ENCODE measurements at regions not wholly inside any gene's neighbourhood (a gene's known extent, or its start where the extent isn't known, plus 50 kb on each side); places are given as distances from the start of the nearest gene placed in this dataset.

DNA sequence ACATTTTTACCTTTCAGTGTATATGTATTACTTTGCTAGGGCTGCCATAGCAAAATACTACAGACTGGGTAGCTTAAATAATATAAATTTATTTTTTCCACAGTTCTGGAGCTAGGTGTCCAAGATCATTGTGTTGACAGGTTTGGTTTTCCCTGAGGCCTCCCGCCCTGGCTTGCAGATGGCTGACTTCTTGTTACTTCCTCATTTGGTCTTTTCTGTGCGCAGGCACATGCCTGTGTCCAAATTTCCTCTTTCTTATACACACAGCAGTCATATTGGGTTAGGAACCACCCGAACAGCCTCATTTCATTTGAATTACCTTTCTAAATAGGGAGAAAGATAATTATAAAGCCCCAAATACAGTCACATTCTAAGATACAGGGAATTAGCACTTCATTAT lies 521.6 kb upstream of the SORCS1 start:
- ChIA-PET CTCF (no interaction called here), POLR2A (no interaction called here)
- ATAC-seq = no peak

DNA sequence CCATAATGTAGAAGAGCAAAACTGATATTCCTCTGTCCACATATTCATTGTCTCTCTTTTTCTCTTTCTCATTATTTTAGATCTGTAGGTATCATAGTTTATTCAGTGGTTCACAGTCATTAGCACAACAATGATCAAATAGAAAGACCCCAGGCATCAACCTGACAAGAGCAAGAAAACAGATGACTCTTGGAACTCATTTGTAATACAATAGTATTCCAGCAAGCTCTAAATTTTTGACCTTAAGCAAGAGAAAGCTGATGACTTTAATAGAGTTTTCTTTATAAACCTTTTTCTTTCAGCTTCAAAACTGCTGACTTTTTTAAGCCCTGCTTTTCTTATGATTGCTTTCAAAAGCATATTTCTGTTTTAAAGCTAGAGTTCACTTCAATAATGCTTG lies 507.5 kb upstream of the SORCS1 start:
- Mint-ChIP-seq H3K9me3 (peaks cover 14% of the 10 kb centered on the region), H3K4me3 (no peak overlapping the region), H3K4me1 (peaks cover 51% of the 10 kb centered on the region), H3K27ac (no peak overlapping the region), H3K27me3 (ENCODE audit: low read depth) (no peaks in the 10 kb centered on the region; the same call in 1 of the 2 replicates), H3K36me3 (no peaks in the 10 kb centered on the region)
- TF ChIP-seq STAT6 (CRISPR knock-in tag; conservative IDR thresholded peaks at IDR 0.05; ENCODE audit: low read depth) (no peak), AR (CRISPR knock-in tag; IDR thresholded peaks at IDR 0.05) (no peak)
- no peak for DNase-seq (ENCODE audit: low spot score)
- ChIA-PET CTCF (no interaction called here), POLR2A (no interaction called here)
- ATAC-seq = peak; percentile 82

More for the DNA sequence above, 521.6 kb upstream of the SORCS1 start:
- TF ChIP-seq TCF7 (CRISPR knock-in tag; IDR thresholded peaks at IDR 0.05; ENCODE audit: low read depth) (no peak), SMAD3 (CRISPR knock-in tag; IDR thresholded peaks at IDR 0.05; ENCODE audit: borderline replicate concordance) (no peak), ZNF232 (CRISPR knock-in tag; IDR thresholded peaks at IDR 0.05) (no peak), ETV6 (CRISPR knock-in tag; IDR thresholded peaks at IDR 0.05) (no peak), ZBTB21 (CRISPR knock-in tag; IDR thresholded peaks at IDR 0.05; ENCODE audit: borderline replicate concordance) (no peak), MXD4 (CRISPR knock-in tag; IDR thresholded peaks at IDR 0.05; ENCODE audit: borderline replicate concordance) (no peak), PRRX2 (CRISPR knock-in tag; IDR thresholded peaks at IDR 0.05) (no peak), ZNF121 (CRISPR knock-in tag; IDR thresholded peaks at IDR 0.05) (no peak), TEAD1 (CRISPR knock-in tag; IDR thresholded peaks at IDR 0.05) (no peak)
- TF ChIP-seq, protein P1, sequence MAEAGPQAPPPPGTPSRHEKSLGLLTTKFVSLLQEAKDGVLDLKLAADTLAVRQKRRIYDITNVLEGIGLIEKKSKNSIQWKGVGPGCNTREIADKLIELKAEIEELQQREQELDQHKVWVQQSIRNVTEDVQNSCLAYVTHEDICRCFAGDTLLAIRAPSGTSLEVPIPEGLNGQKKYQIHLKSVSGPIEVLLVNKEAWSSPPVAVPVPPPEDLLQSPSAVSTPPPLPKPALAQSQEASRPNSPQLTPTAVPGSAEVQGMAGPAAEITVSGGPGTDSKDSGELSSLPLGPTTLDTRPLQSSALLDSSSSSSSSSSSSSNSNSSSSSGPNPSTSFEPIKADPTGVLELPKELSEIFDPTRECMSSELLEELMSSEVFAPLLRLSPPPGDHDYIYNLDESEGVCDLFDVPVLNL (CRISPR knock-in tag; IDR thresholded peaks at IDR 0.05; ENCODE audit: borderline replicate concordance, low read depth) = no peak
- no peaks in the 10 kb centered on the region for H3K36me3 Mint-ChIP-seq
- H3K27me3 Mint-ChIP-seq (ENCODE audit: low read depth) = no peaks in the 10 kb centered on the region
- H3K4me3 Mint-ChIP-seq = no peak overlapping the region
- no peak overlapping the region for H3K27ac Mint-ChIP-seq
- H3K4me1 Mint-ChIP-seq = peaks cover 7% of the 10 kb centered on the region
- no peaks in the 10 kb centered on the region for H3K9me3 Mint-ChIP-seq
- DNase-seq (ENCODE audit: low spot score) = no peak

DNA sequence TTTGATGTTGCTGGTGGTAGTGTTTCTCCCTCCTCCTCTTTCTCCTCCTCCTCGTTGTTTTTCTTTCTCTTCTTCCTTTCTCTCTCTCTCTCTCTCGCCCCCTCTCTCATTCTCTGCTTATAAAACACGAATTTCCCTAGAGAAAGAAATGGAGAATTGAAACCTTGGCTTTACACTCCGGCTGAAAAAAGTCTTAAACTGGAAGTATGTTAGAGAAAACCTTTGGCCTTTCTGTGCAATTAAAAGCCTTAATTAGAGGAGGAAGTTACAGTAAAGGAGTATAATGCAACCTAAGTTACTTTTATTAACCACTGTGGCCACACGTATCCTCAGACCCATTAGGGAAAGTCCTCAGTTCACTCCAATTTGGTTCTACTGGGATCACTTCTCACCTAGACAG lies 501.7 kb upstream of the SORCS1 start:
- ChIA-PET CTCF (no interaction called here), POLR2A (no interaction called here)
- Mint-ChIP-seq H3K27ac (no peak overlapping the region), H3K9me3 (peaks cover 50% of the 10 kb centered on the region), H3K4me3 (no peak overlapping the region), H3K27me3 (ENCODE audit: low read depth) (no peaks in the 10 kb centered on the region; the same call in 1 of the 2 replicates), H3K4me1 (peaks cover 28% of the 10 kb centered on the region), H3K36me3 (peaks cover 24% of the 10 kb centered on the region)
- TF ChIP-seq ZNF396 (CRISPR knock-in tag; IDR thresholded peaks at IDR 0.05; ENCODE audit: borderline replicate concordance) (no peak), E2F5 (CRISPR knock-in tag; IDR thresholded peaks at IDR 0.05) (no peak), AR (CRISPR knock-in tag; IDR thresholded peaks at IDR 0.05) (no peak), NFE2L1 (CRISPR knock-in tag; IDR thresholded peaks at IDR 0.05) (no peak), ATF2 (CRISPR knock-in tag; IDR thresholded peaks at IDR 0.05; ENCODE audit: borderline replicate concordance, low read depth) (no peak)
- TF ChIP-seq, protein P2, sequence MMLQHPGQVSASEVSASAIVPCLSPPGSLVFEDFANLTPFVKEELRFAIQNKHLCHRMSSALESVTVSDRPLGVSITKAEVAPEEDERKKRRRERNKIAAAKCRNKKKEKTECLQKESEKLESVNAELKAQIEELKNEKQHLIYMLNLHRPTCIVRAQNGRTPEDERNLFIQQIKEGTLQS (CRISPR knock-in tag; conservative IDR thresholded peaks at IDR 0.05) = no peak
- TF ChIP-seq, protein P3, sequence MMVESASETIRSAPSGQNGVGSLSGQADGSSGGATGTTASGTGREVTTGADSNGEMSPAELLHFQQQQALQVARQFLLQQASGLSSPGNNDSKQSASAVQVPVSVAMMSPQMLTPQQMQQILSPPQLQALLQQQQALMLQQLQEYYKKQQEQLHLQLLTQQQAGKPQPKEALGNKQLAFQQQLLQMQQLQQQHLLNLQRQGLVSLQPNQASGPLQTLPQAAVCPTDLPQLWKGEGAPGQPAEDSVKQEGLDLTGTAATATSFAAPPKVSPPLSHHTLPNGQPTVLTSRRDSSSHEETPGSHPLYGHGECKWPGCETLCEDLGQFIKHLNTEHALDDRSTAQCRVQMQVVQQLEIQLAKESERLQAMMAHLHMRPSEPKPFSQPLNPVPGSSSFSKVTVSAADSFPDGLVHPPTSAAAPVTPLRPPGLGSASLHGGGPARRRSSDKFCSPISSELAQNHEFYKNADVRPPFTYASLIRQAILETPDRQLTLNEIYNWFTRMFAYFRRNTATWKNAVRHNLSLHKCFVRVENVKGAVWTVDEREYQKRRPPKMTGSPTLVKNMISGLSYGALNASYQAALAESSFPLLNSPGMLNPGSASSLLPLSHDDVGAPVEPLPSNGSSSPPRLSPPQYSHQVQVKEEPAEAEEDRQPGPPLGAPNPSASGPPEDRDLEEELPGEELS (CRISPR knock-in tag; IDR thresholded peaks at IDR 0.05) = no peak
- ATAC-seq (no peak), DNase-seq (ENCODE audit: low spot score) (no peak)

Data from WTC11 (cell line).